Mammary epithelial cell (primary cell): ENCODE measurements at regions not wholly inside any gene's neighbourhood (a gene's known extent, or its start where the extent isn't known, plus 50 kb on each side); places are given as distances from the start of the nearest gene placed in this dataset.

Experiments
- EZH2 ChIP-seq: IDR thresholded peaks from 2 replicates; pipeline ENCODE4 v1.6.1; 2012; ENCODE audit warnings: low read length, inconsistent platforms, borderline replicate concordance
- TF ChIP-seq, protein P1 (sequence below), 2 donors: IDR thresholded peaks in 1 of 2; conservative IDR thresholded peaks in 1 of 2; 2 replicates each; pipeline ENCODE4 v1.5.1; 2011 to 2012; ENCODE audit warnings: inconsistent platforms in 2 of 2, low read length in 2 of 2, mild to moderate bottlenecking in 2 of 2, control low read depth in 1 of 2, low read depth in 1 of 2; ENCODE audit not compliant: insufficient read depth in 1 of 2; ENCODE audit errors: extremely low read depth in 1 of 2

GRCh38 chr6:74197310-74197709 lies 501.3 kb downstream of the CD109 start:
- no peak for TF ChIP-seq EZH2
- TF ChIP-seq, protein P1, sequence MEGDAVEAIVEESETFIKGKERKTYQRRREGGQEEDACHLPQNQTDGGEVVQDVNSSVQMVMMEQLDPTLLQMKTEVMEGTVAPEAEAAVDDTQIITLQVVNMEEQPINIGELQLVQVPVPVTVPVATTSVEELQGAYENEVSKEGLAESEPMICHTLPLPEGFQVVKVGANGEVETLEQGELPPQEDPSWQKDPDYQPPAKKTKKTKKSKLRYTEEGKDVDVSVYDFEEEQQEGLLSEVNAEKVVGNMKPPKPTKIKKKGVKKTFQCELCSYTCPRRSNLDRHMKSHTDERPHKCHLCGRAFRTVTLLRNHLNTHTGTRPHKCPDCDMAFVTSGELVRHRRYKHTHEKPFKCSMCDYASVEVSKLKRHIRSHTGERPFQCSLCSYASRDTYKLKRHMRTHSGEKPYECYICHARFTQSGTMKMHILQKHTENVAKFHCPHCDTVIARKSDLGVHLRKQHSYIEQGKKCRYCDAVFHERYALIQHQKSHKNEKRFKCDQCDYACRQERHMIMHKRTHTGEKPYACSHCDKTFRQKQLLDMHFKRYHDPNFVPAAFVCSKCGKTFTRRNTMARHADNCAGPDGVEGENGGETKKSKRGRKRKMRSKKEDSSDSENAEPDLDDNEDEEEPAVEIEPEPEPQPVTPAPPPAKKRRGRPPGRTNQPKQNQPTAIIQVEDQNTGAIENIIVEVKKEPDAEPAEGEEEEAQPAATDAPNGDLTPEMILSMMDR (conservative IDR thresholded peaks at IDR 0.05 in 1 of 2, IDR thresholded peaks at IDR 0.05 in 1 of 2; ENCODE audit: extremely low read depth in 1 of 2, insufficient read depth in 1 of 2, low read depth in 1 of 2, low read length in 2 of 2) = no peak
